ENCODE measurements at regions not wholly inside any gene's neighbourhood (a gene's known extent, or its start where the extent isn't known, plus 50 kb on each side); places are given as distances from the start of the nearest gene placed in this dataset.
A peak's percentile ranks its signal among the peaks of the same experiment; 100 is the strongest.
"Not testable (repeated sequence)": the region's sequence is repeated elsewhere in the genome, so short reads cannot be mapped to it uniquely, and the experiment has no call there.

DNA sequence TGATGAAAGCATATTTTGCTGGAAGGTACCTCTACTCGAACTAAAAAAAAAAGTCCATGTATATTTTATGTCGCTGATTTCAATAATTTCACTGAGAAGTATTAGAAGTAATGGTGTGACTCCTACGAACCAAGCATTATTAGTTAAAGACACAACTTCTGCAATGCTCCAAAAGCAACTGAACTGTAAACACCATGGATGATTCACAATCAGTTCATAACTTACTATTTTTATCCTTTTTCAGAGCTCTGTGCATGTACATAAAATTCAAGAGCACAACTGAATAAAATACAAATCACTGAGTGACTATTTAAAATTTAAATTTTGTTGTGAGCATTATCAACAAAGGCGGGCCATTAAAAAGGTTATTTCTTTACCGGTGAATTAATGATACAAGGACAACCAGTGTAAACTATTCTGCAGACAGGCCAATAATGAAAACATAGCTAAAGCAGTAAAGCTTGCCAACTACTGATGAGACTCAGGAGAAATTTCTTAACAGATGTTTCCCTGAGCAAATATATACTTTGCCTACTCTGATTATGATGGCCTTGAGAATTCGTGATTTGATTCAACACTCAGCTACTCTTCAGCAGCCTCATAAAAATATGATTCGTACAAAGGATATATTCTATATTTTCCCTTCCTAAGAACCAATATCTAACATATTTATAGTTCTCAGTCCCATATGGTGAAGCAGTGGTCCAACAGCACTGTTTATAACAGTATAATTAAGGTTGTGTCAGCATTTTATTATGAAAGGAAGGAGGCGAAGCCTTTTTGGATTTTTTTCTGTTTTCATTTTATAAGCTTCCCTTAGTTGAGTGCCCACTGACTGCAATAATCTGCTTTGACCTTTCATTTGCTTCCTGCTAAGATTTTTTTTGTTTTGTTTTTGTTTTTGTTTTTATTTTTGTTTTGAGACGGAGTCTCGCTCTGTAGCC lies 62.8 kb upstream of the NEIL3 start:
- TF ChIP-seq CTCF (IDR thresholded peaks at IDR 0.05; ENCODE audit: insufficient read depth, low read length, poor library complexity, severe bottlenecking): no peak
- H3K27me3 ChIP-seq (replicated peaks; ENCODE audit: control insufficient read depth, insufficient read depth, low read length): no peaks in the 10 kb centered on the region
- no peak overlapping the region for H3K4me3 ChIP-seq (replicated peaks; ENCODE audit: low read depth, low read length)
- DNase-seq (ENCODE audit: extremely low read depth, insufficient read length): no peak
- no peaks in the 10 kb centered on the region for H3K36me3 ChIP-seq (ENCODE audit: control insufficient read depth, insufficient read depth, low read length)

DNA sequence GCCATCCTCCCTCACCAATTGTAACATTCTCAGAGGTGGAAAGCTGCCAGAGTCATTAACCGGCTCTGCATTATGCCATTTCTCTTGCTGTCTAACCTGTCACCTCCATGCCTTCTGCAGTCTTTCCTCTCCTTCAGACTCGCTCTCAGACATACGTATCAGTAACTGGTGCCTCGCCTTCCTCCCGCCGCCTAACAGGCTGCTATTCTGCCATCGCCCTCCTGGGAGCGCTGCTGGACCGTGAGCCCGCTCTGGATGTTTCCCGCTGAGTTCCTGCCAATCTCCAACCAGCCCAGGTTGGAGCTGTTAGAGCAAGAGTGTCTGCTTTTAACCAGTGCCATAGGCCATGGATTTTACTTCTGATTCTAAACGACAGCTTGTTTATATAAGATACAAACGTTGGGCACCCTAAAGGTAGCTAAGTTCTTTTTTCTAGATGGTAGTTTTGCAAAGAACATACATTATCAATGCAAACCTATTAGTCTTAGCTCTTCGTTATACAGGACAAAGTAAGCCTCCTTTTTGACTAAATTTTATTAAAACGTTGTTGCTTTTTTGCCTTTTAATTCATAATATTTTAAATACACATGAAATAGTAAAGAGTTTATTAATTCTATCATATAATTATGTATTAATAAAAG lies 59.5 kb upstream of the NEIL3 start:
- TF ChIP-seq CTCF (IDR thresholded peaks at IDR 0.05; ENCODE audit: insufficient read depth, low read length, poor library complexity, severe bottlenecking): peak; percentile 89
- Histone ChIP-seq H3K4me3 (replicated peaks; ENCODE audit: low read depth, low read length) (no peak overlapping the region), H3K36me3 (ENCODE audit: control insufficient read depth, insufficient read depth, low read length) (no peaks in the 10 kb centered on the region), H3K27me3 (replicated peaks; ENCODE audit: control insufficient read depth, insufficient read depth, low read length) (no peaks in the 10 kb centered on the region)
- DNase-seq (ENCODE audit: extremely low read depth, insufficient read length): peak; percentile 32

GRCh38 chr4:177251237-177251636 lies 58.4 kb upstream of the NEIL3 start:
- Histone ChIP-seq H3K36me3 (ENCODE audit: control insufficient read depth, insufficient read depth, low read length) (no peaks in the 10 kb centered on the region), H3K4me3 (replicated peaks; ENCODE audit: low read depth, low read length) (no peak overlapping the region), H3K27me3 (replicated peaks; ENCODE audit: control insufficient read depth, insufficient read depth, low read length) (no peaks in the 10 kb centered on the region)
- TF ChIP-seq CTCF (IDR thresholded peaks at IDR 0.05; ENCODE audit: insufficient read depth, low read length, poor library complexity, severe bottlenecking): no peak
- DNase-seq (ENCODE audit: extremely low read depth, insufficient read length): no peak

DNA sequence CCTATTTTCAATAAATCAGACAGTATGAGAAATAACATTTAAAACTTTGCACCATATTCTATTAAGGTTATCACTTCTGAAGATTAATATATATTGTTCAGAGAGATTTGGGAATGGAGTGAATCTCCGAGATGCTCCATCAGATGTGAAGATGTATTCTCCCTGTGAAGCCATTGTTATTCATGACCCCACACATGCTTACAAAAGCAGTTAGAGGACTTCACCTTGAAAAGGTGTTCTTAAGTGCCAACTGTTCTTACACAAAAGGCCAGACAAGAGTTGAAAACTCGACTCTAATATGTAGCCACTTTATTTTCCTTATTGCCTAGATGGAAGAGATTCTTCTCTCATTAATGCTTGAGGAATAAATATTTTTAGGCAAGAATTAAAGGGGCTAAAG lies 54.3 kb upstream of the NEIL3 start:
- no peaks in the 10 kb centered on the region for H3K27me3 ChIP-seq (replicated peaks; ENCODE audit: control insufficient read depth, insufficient read depth, low read length)
- H3K4me3 ChIP-seq (replicated peaks; ENCODE audit: low read depth, low read length): no peak overlapping the region
- H3K36me3 ChIP-seq (ENCODE audit: control insufficient read depth, insufficient read depth, low read length): no peaks in the 10 kb centered on the region
- DNase-seq (ENCODE audit: extremely low read depth, insufficient read length): no peak
- TF ChIP-seq CTCF (IDR thresholded peaks at IDR 0.05; ENCODE audit: insufficient read depth, low read length, poor library complexity, severe bottlenecking): no peak

- Histone ChIP-seq H3K4me3 (replicated peaks; ENCODE audit: low read depth, low read length) (no peak overlapping the region), H3K36me3 (ENCODE audit: control insufficient read depth, insufficient read depth, low read length) (no peaks in the 10 kb centered on the region), H3K27me3 (replicated peaks; ENCODE audit: control insufficient read depth, insufficient read depth, low read length) (no peaks in the 10 kb centered on the region)
- no peak for TF ChIP-seq CTCF (IDR thresholded peaks at IDR 0.05; ENCODE audit: insufficient read depth, low read length, poor library complexity, severe bottlenecking)
- DNase-seq (ENCODE audit: extremely low read depth, insufficient read length): no peak
Measured at GRCh38 chr4:177256950-177257349, 52.7 kb upstream of the NEIL3 start.

- not testable (repeated sequence) for H3K4me3 ChIP-seq (replicated peaks; ENCODE audit: low read depth, low read length); H3K36me3 ChIP-seq (ENCODE audit: control insufficient read depth, insufficient read depth, low read length); DNase-seq (ENCODE audit: extremely low read depth, insufficient read length); H3K27me3 ChIP-seq (replicated peaks; ENCODE audit: control insufficient read depth, insufficient read depth, low read length)
Measured at GRCh38 chr4:177259466-177259865, 50.2 kb upstream of the NEIL3 start.
